HAP-1 (cell line): ENCODE measurements at regions not wholly inside any gene's neighbourhood (a gene's known extent, or its start where the extent isn't known, plus 50 kb on each side); places are given as distances from the start of the nearest gene placed in this dataset.
"Not testable (repeated sequence)": the region's sequence is repeated elsewhere in the genome, so short reads cannot be mapped to it uniquely, and the experiment has no call there.

Experiments
- DNase-seq, 2 experiments: peaks; one replicate each; pipeline ENCODE4 v3.0.0-alpha.2; 2016 to 2020; ENCODE audit warnings: low spot score in 2 of 2
- H3K27me3 ChIP-seq: fragments of 250-450 bp; sonication (Bioruptor Pico); 2 replicates; pipeline ENCODE4 v1.5.1; 2020; ENCODE audit warnings: low read depth, mild to moderate bottlenecking, moderate library complexity
- H3K36me3 ChIP-seq: fragments of 250-450 bp; sonication (Bioruptor Pico); replicated peaks from 2 replicates; pipeline ENCODE4 v1.5.1; 2020; ENCODE audit warnings: mild to moderate bottlenecking
- H3K4me1 ChIP-seq: fragments of 250-450 bp; sonication (Bioruptor Pico); 2 replicates; pipeline ENCODE4 v1.5.1; 2020; ENCODE audit warnings: mild to moderate bottlenecking
- H3K4me3 ChIP-seq: fragments of 250-450 bp; sonication (Bioruptor Pico); 2 replicates; pipeline ENCODE4 v1.5.1; 2020; ENCODE audit warnings: mild to moderate bottlenecking, moderate library complexity
- H3K9me3 ChIP-seq: fragments of 250-450 bp; sonication (Bioruptor Pico); 2 replicates; pipeline ENCODE4 v1.5.1; 2020; ENCODE audit warnings: mild to moderate bottlenecking, moderate library complexity
- in situ Hi-C: fragments of 300-500 bp; cut with MboI; formaldehyde crosslinking; loops from 3 replicates; pipeline ENCODE4 v1.14.3; 2020; ENCODE audit warnings: low sequenced_read_pairs, inconsistent platforms, mixed read lengths

DNA sequence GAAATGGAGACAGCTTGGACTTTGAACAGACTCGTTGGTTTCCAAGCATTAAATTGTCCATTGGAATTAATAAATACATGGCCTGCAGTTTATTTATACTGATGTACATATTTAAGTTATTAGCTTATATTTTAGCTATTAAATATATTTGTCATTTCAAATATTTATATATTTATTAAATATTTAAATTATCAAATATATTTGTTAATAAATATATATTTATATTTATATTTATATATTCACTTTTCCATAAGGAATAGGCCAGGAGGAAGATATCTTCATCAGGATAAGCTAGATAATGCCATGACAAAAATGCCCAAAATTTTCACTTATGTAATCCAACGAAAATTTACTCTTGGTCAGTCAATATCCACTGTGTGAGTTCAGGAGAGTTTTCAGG lies 229.9 kb downstream of the ZNF608 start:
- DNase-seq = no peak

DNA sequence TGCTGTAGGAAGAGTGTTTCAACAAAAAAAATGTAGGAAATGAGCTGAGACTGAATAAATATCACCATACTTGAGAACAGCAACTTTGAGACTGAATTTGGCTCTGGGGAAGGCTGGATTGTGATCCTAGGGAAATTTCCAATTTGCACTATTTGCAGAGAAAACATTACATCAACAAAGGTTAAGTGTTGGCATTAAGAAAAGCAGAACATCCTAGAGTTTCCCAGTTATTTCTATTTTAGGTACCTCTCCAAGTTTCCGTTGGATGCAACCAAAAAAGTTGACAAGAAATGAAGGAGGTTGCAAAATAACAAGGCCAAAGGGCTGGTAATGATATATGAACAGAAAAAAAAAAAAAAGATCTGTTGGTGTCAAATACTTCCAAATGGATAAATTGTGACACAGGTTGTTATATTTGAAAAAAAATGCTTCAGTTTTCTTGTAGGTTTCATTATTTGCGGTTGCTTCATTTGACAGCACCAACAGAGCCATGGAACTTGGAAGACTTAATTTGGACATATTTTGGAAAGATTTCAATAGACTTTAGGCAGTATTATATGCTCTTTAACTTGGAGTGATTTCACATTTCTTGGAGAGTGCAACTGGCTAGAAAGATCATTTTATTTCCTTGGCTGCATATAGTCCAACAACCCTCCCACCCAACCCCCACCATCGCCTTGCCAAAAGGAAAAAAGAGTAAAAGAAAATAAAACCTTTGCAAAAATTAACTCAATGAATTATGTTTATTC lies 230.8 kb downstream of the ZNF608 start:
- Histone ChIP-seq H3K27me3 (no peaks in the 10 kb centered on the region), H3K36me3 (no peaks in the 10 kb centered on the region), H3K9me3 (no peaks in the 10 kb centered on the region), H3K4me3 (no peak overlapping the region), H3K4me1 (peaks cover 27% of the 10 kb centered on the region)
- no peak for DNase-seq
- in situ Hi-C loops = no loop called here

More for the DNA sequence above, 229.9 kb downstream of the ZNF608 start:
- Histone ChIP-seq H3K27me3 (no peaks in the 10 kb centered on the region), H3K36me3 (no peaks in the 10 kb centered on the region), H3K4me1 (peaks cover 27% of the 10 kb centered on the region), H3K4me3 (no peak overlapping the region), H3K9me3 (no peaks in the 10 kb centered on the region)
- in situ Hi-C loops = no loop called here

DNA sequence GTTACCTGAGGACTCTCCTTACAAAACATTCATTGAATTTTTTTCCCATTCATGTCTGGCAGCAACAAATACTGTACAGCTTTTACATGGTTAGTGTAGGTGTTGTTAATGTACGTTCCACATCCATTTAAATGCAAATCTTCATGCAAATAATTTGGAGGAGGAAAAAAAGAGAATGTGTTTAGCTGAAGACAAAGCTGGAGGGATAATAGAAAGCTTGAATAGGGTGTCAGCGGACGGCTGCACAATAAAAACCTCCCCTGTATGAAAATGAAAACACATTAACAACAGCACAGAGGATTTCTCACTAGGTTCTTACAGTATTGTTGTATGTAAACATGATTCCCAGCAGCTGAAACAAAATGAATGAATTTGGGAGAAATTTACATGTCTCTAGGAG lies 231.5 kb downstream of the ZNF608 start:
- H3K9me3 ChIP-seq = no peaks in the 10 kb centered on the region
- DNase-seq = peak; percentile 67 to 100
- peaks cover 22% of the 10 kb centered on the region for H3K4me1 ChIP-seq
- H3K36me3 ChIP-seq = no peaks in the 10 kb centered on the region
- H3K27me3 ChIP-seq = no peaks in the 10 kb centered on the region
- no peak overlapping the region for H3K4me3 ChIP-seq
- in situ Hi-C loops = no loop called here

DNA sequence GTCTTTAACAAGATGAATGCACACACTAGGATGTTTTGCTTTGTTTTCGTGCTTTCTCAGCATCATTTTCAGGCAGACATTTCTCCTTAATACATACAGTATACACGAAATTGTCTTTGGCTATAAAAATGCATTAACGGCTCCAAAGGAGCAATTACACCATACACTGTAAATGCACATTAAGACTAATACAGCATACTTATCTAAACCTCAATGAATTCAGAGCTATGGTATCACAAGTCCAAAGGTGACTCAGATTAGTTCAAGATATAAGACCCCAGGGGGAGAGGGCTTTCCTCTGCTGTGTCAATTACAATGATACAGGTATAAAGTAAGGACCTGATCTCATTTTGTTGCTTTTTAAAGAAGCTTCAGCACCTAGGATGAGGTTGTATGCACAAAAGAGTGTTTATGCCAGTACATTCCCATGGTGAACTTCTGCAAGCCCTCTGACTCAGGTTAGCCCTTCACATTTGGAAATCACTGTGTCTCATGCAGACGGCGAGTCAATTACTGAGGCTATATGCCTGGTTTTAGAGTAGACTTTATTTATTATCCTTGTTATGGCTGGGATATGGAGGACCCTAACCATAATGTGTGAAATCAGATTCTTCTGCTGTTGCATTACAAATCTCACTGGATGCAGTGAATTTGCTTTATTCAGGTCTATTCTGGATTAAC lies 233.3 kb downstream of the ZNF608 start:
- no peak overlapping the region for H3K4me3 ChIP-seq
- H3K36me3 ChIP-seq = no peaks in the 10 kb centered on the region
- peaks cover 21% of the 10 kb centered on the region for H3K4me1 ChIP-seq
- no peaks in the 10 kb centered on the region for H3K9me3 ChIP-seq
- no peaks in the 10 kb centered on the region for H3K27me3 ChIP-seq
- in situ Hi-C loops = no loop called here
- DNase-seq = no peak

DNA sequence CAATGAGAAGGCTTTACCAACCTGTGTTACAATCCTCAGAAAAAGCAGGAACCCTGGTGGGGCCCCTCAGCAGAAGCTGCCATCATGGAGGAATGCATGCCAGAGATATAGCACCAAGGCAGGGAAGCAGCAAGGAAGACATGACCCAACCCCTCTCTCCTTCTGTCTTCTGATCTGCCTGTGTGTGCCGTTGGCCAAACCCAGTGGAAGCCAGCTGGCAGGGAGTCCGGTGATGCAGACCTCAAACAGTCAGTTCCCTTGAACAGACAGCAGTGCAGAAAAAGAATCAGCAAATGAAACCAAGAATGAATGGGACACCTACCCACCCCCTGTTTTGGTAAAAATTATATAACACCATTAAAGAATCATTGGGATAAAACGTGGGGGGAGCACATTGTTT lies 234.2 kb downstream of the ZNF608 start:
- Histone ChIP-seq H3K36me3 (no peaks in the 10 kb centered on the region), H3K27me3 (no peaks in the 10 kb centered on the region), H3K4me1 (peaks cover 21% of the 10 kb centered on the region), H3K4me3 (no peak overlapping the region), H3K9me3 (no peaks in the 10 kb centered on the region)
- in situ Hi-C loops = no loop called here
- DNase-seq = no peak

DNA sequence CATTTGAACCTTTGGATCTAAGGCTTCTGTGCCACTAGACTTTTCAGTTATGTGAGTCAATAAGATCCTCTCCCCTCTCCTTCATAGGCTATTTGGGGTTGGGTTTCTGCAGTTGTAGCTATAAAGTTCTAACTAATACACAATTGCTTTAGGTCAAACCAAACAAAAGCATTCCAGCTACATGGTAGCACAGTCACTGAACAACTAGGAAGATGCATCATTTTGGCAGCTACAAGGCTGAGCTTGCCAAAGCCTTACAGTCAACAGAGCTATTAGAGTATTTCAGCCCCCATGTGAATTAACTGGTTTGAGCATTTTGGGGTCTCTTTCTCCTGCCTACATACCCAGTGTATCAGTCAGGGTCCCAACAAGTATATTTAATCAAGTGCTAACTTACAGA lies 234.6 kb downstream of the ZNF608 start:
- in situ Hi-C loops = no loop called here
- Histone ChIP-seq H3K4me3 (no peak overlapping the region), H3K4me1 (peaks cover 21% of the 10 kb centered on the region), H3K9me3 (no peaks in the 10 kb centered on the region), H3K27me3 (no peaks in the 10 kb centered on the region), H3K36me3 (no peaks in the 10 kb centered on the region)
- no peak for DNase-seq

DNA sequence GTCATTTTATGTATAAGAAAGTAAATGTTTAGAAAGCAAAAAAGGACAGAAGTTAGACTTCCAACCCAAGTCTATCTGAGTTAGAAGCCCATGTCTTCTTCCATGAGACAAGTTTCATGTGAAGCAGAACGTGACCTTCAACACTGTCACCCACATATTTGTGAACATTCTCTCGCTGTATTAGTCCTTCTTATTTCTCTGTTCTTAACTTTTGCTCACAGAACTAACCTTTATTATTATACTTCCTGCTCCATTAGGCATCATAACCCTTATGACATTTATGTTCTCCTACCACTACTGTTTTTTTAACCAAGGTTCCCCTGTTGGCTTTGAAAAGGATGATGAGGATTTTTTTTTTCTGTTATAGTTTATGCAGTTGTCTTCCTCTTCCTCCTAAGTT lies 238.8 kb downstream of the ZNF608 start:
- Histone ChIP-seq H3K4me3 (no peak overlapping the region), H3K4me1 (peaks cover 11% of the 10 kb centered on the region), H3K36me3 (no peaks in the 10 kb centered on the region), H3K9me3 (no peaks in the 10 kb centered on the region), H3K27me3 (no peaks in the 10 kb centered on the region)
- in situ Hi-C loops = no loop called here
- DNase-seq = no peak

DNA sequence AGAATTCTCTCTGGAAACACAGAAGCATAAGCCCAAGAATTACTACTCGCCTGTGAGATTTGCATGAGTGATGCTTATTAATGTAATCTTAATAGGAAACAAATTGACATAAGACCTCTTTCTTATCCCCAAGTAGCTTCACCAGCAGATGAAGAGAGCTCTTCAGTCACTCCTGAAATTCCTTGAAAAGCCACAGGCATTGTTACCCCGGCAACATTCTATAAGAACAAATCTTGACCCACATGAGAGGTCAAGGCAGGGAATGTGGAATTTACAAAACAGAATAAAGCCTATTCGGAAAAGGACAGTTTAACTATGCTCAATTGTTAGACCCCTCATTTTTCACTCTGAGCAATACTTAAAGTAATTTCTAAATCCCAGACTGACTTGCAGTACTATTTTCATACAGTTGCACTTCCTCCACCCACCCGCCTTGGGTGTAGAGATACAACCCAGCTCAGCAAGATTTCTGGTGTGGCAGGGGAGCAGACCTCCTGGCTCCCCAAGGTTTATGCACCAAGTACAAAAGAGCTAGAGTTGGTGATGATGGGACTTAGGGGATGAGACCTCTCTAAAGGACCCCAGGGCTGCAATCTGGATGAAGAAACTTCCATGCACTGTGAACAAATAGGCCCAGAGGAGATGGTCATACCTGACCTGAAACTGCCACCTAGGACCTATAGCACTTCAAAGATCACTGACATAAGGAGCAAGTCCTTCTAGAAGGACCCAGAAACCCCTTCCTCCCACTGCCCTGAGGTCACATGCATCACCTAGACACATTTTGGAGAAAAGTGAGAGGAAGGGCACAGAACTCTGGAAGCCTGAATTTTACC lies 242.1 kb downstream of the ZNF608 start:
- Histone ChIP-seq H3K27me3 (no peaks in the 10 kb centered on the region), H3K9me3 (no peaks in the 10 kb centered on the region), H3K4me3 (no peak overlapping the region), H3K36me3 (no peaks in the 10 kb centered on the region), H3K4me1 (peaks cover 11% of the 10 kb centered on the region)
- in situ Hi-C loops = no loop called here
- peak; percentile 50 to 83 for DNase-seq

DNA sequence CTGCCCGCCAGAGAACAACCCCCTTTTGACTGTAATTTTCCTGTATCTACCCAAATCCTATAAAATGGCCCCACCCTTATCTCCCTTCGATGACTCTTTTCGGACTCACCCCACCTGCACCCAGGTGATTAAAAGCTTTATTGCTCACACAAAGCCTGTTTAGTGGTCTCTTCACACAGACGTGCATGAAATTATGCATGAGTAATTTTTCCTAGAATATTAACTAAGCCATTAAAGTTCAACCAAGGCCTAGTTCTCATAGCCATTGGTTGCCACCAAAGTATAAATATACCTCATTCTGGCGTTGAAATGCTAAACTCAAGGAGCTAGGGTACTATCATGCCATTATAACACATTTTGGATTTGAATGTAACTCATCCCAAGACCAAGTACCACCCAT lies 243.9 kb downstream of the ZNF608 start:
- Histone ChIP-seq H3K4me1 (peaks cover 11% of the 10 kb centered on the region), H3K9me3 (no peaks in the 10 kb centered on the region), H3K27me3 (no peaks in the 10 kb centered on the region), H3K4me3 (no peak overlapping the region), H3K36me3 (no peaks in the 10 kb centered on the region)
- no peak for DNase-seq
- in situ Hi-C loops = no loop called here

DNA sequence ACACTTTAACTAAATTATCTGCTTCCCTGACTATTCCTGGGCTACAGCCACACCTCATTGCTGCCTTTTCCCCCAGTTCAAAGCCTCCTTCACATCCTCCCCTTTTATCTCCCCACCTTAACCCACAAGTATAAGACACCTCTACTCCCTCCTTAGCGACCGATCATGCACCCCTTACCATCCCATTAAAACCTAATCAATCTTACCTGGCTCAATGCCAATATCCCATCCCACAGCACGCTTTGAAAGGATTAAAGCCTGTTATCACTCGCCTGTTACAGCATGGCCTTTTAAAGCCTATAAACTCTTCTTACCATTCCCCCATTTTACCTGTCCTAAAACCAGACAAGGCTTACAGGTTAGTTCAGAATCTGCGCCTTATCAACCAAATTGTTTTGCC lies 246.6 kb downstream of the ZNF608 start:
- in situ Hi-C loops, H3K27me3 ChIP-seq, H3K4me3 ChIP-seq, H3K4me1 ChIP-seq, DNase-seq, H3K9me3 ChIP-seq, H3K36me3 ChIP-seq: not testable (repeated sequence)

DNA sequence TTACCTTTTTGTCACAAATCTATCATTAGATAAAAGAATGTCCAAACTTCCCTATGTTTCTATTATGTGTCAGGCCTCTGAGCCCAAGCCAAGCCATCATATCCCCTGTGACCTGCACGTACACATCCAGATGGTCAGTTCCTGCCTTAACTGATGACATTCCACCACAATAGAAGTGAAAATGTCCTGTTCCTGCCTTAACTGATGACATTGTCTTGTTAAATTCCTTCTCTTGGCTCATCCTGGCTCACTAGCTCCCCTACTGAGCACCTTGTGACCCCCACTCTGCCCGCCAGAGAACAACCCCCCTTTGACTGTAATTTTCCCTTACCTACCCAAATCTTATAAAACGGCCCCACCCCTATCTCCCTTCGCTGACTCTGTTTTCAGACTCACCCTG lies 249.5 kb downstream of the ZNF608 start:
- H3K4me3 ChIP-seq, H3K27me3 ChIP-seq, H3K4me1 ChIP-seq, H3K9me3 ChIP-seq, DNase-seq, H3K36me3 ChIP-seq, in situ Hi-C loops: not testable (repeated sequence)

DNA sequence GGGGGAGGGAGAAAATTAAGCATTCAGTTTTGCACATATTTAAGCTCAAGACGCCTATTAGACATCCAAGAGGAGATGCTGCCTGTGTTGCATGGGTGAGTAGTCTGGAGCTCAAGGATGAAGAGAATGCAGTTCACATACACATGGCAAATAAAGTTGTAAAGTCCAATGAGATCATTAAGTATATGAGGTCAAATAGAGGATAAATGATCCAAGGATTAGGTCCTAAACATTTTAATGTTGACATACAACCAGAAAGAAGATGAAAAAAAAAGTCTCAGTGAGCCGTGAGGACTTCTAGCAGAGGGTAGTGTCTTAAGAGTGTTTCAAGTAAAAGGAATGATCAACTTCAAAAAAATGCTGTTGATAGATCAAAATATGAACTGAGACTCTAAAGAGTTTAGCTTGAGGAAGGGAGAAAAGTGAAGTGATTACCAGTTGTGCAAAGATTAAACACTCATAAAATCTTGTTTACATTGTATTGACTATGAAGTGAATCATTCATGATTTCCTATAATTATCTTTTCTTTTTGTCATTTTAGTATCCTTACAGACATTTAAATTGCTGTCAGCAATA lies 251.8 kb downstream of the ZNF608 start:
- in situ Hi-C loops = no loop called here

DNA sequence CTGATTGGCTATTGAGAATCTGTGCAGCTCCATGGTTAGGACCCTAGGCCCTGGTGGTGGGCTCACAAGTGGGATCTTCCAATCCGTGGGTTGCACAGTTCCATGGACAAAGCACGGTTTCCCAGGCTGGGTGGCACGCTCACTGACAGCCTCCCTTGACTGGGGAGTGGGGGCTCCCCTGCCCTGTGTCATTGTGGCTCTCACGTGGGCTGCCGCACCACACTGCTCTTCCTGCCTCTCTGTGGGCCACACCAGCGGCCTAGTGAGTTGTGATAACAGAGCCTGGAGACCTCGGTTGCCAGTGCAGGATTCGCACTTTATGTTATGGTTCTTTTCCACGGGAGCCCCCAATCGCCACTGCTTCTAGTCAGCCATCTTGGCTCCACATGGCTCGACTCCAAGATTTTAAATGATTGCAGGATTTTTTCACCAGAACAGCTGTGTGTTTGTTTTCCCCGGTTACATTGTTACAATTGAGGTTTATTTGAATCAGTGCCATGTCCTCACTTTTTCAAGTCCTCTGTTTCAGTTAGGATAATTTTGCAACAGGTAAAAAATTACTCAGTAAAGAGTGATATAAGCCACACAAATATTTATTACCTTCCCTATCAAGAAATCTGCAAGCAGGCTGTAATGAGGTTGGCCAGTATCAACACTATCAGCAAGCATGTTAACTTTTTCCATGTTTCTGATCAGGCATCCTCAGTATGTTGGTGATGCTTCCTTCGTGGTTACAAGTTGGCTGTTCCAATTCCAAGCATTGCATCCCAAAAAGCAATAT lies 253.8 kb downstream of the ZNF608 start:
- DNase-seq = no peak
- no peak overlapping the region for H3K4me3 ChIP-seq
- no peaks in the 10 kb centered on the region for H3K36me3 ChIP-seq
- H3K9me3 ChIP-seq = 0 out of 2 replicates have a peak, but pooled peaks cover 7% of the 10 kb centered on the region
- in situ Hi-C loops = no loop called here
- no peaks in the 10 kb centered on the region for H3K27me3 ChIP-seq
- no peaks in the 10 kb centered on the region for H3K4me1 ChIP-seq

More for the DNA sequence above, 251.8 kb downstream of the ZNF608 start:
- H3K36me3 ChIP-seq = no peaks in the 10 kb centered on the region
- 0 out of 2 replicates have a peak, but pooled peaks cover 7% of the 10 kb centered on the region for H3K9me3 ChIP-seq
- no peak for DNase-seq
- no peaks in the 10 kb centered on the region for H3K4me1 ChIP-seq
- H3K27me3 ChIP-seq = no peaks in the 10 kb centered on the region
- no peak overlapping the region for H3K4me3 ChIP-seq
